ENCODE measurements at regions not wholly inside any gene's neighbourhood (a gene's known extent, or its start where the extent isn't known, plus 50 kb on each side); places are given as distances from the start of the nearest gene placed in this dataset.
"Not testable (repeated sequence)": the region's sequence is repeated elsewhere in the genome, so short reads cannot be mapped to it uniquely, and the experiment has no call there.

DNA sequence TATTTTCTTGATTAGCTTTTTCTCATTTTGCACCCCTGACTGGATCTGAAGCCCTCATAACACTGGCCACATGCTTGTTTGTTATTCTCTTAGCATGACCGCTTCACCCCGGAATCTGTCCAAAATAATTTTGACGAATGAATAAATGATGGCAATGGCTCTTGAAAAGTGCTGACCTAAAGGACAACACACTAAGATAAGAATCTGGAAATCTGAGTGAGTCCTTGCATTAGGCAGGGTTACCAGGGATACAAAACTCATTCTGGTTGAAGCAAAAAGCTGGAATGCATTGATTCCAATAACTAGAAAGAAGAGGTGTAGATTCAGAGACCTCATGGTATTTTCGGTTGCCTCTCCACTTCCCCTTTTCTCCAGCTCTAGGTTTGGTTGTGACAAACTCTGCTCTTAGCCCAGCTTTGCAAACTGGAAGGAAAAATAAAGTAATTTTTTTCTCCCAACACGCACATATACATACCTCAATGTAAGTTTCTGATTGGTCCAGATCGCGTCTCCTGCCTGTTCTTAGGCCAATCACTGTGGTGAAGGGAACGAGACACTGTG, 157.4 kb downstream of the SKIDA1 start:
- H3K4me1 ChIP-seq (ENCODE audit: control insufficient read depth in 2 of 2, insufficient read depth in 2 of 2, low read length in 2 of 2): peaks cover 0 to 2% of the 10 kb centered on the region in 2 donors
- no peaks in the 10 kb centered on the region for H3K9me3 ChIP-seq (ENCODE audit: control insufficient read depth in 2 of 3, low read length in 3 of 3)
- H3K4me3 ChIP-seq (ENCODE audit: low read length): no peak overlapping the region
- Mint-ChIP-seq H3K27ac (no peak overlapping the region), H3K4me3 (no peak overlapping the region), H3K27me3 (no peaks in the 10 kb centered on the region), H3K9me3 (no peaks in the 10 kb centered on the region), H3K36me3 (no peaks in the 10 kb centered on the region), H3K4me1 (peaks cover 4 to 22% (median 11%) of the 10 kb centered on the region in 7 donors)
- no peak overlapping the region for H3K27ac ChIP-seq (ENCODE audit: low read depth, low read length)
- ChIA-PET CTCF (no interaction called here), POLR2A (no interaction called here)
- DNase-seq: no peak
- intact Hi-C loops (cut with micrococcal nuclease): no loop called here
- H3K27me3 ChIP-seq (ENCODE audit: control insufficient read depth in 2 of 2, insufficient read depth in 2 of 2, low read length in 2 of 2): no peaks in the 10 kb centered on the region
- ATAC-seq: no peak
- no peaks in the 10 kb centered on the region for H3K36me3 ChIP-seq (ENCODE audit: control insufficient read depth in 2 of 3, insufficient read depth in 3 of 3, low read length in 3 of 3)

DNA sequence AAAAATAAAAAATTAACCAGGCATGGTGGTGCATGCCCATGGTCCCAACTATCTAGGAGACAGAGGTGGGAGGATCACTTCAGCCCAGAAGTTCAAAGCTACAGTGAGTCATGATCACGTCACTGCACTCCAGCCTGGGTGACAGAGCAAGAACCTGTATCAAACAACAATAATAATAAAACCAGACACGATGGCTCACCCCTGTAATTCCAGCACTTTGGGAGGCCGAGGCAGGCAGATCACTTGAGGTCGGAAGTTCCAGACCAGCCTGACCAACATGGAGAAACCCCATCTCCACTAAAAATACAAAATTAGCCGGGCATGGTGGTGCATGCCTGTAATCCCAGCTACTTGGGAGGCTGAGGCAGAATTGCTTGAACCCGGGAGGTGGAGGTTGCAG, 159.4 kb downstream of the SKIDA1 start:
- H3K36me3 Mint-ChIP-seq; H3K4me1 Mint-ChIP-seq; H3K9me3 Mint-ChIP-seq; H3K27me3 Mint-ChIP-seq; H3K27me3 ChIP-seq (ENCODE audit: control insufficient read depth in 2 of 2, insufficient read depth in 2 of 2, low read length in 2 of 2); H3K4me1 ChIP-seq (ENCODE audit: control insufficient read depth in 2 of 2, insufficient read depth in 2 of 2, low read length in 2 of 2); H3K9me3 ChIP-seq (ENCODE audit: control insufficient read depth in 2 of 3, low read length in 3 of 3); H3K27ac Mint-ChIP-seq; H3K4me3 Mint-ChIP-seq; CTCF ChIA-PET; POLR2A ChIA-PET; DNase-seq; intact Hi-C loops (cut with micrococcal nuclease); H3K27ac ChIP-seq (ENCODE audit: low read depth, low read length); H3K36me3 ChIP-seq (ENCODE audit: control insufficient read depth in 2 of 3, insufficient read depth in 3 of 3, low read length in 3 of 3); H3K4me3 ChIP-seq (ENCODE audit: low read length); ATAC-seq: not testable (repeated sequence)

DNA sequence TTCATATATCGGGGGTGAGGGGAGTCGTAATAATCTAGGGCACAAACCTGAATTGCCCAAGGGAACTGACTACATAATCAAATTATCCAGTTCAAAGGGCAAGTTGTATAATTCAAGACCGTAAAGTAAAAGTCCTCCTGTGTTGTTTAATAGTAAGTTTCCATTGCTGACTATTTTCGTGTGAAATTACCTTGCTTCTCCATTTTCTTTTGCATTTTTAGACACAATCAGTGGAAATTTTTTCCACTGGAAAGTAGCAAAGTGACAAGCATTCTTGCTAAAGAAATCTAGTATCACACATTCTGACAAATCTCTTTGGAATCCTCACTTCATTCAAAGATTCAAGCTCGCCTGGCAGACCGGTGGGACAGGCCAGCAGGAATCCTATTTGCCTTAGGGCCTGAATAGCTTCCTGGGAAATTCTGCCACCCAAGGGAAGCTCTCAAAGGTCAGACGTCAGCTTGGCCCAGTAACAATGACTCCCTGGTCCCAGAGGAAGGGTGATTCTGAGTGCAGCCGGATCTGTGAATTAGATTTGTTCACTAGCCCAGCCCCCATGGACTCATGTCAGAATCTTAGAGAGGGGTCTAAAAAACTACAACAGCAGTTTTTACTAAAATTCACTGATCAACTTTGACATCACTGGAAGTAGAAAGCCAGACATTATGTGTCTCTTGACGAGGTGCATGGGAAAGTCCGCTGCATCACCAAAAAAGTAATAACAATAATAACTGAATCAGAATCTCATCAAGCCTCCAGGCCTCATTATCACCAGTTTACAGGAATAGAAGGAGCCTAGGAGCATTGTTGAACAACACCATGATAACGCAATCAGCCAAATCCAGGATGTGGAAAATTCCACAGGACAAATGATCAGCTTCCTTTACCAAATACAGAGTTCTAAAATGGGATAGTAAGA, 161.0 kb downstream of the SKIDA1 start:
- intact Hi-C loops (cut with micrococcal nuclease): no loop called here
- Histone ChIP-seq H3K4me1 (ENCODE audit: control insufficient read depth in 2 of 2, insufficient read depth in 2 of 2, low read length in 2 of 2) (no peaks in the 10 kb centered on the region), H3K27me3 (ENCODE audit: control insufficient read depth in 2 of 2, insufficient read depth in 2 of 2, low read length in 2 of 2) (no peaks in the 10 kb centered on the region), H3K9me3 (ENCODE audit: control insufficient read depth in 2 of 3, low read length in 3 of 3) (no peaks in the 10 kb centered on the region), H3K27ac (ENCODE audit: low read depth, low read length) (no peak overlapping the region), H3K4me3 (ENCODE audit: low read length) (no peak overlapping the region), H3K36me3 (ENCODE audit: control insufficient read depth in 2 of 3, insufficient read depth in 3 of 3, low read length in 3 of 3) (no peaks in the 10 kb centered on the region)
- no peak for DNase-seq
- ChIA-PET CTCF (no interaction called here), POLR2A (interaction anchor here (0.6 to 0.7 kb wide), 2 partner anchors 8 to 70 kb away, joined by 3 to 5 read pairs; no protein-coding TSS in a partner anchor)
- Mint-ChIP-seq H3K4me1 (peaks cover 0 to 4% (median 0%) of the 10 kb centered on the region in 7 donors), H3K27me3 (no peaks in the 10 kb centered on the region), H3K27ac (no peak overlapping the region), H3K4me3 (no peak overlapping the region), H3K36me3 (no peaks in the 10 kb centered on the region), H3K9me3 (no peaks in the 10 kb centered on the region)
- no peak for ATAC-seq

DNA sequence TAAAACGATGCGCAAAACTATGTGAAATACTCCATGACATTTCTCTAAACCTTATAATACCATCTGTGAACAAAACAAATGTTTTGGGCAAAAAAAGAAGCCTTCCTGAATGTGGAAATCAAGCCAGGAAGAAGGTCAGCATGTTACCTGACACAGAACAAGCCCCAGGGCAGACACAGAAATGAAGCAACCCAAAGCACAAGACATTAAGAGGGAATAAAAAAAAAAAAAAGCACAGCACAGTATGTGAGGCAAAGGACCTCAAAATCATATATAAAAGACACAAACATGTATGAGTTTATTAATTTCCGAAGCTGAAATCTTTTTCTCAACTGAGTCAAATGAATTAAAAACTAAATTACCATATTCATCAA, 161.8 kb downstream of the SKIDA1 start:
- Histone ChIP-seq H3K4me1 (ENCODE audit: control insufficient read depth in 2 of 2, insufficient read depth in 2 of 2, low read length in 2 of 2) (no peaks in the 10 kb centered on the region), H3K4me3 (ENCODE audit: low read length) (no peak overlapping the region), H3K27me3 (ENCODE audit: control insufficient read depth in 2 of 2, insufficient read depth in 2 of 2, low read length in 2 of 2) (no peaks in the 10 kb centered on the region), H3K27ac (ENCODE audit: low read depth, low read length) (no peak overlapping the region), H3K36me3 (ENCODE audit: control insufficient read depth in 2 of 3, insufficient read depth in 3 of 3, low read length in 3 of 3) (no peaks in the 10 kb centered on the region), H3K9me3 (ENCODE audit: control insufficient read depth in 2 of 3, low read length in 3 of 3) (no peaks in the 10 kb centered on the region)
- intact Hi-C loops (cut with micrococcal nuclease): no loop called here
- no peaks in the 10 kb centered on the region for H3K36me3 Mint-ChIP-seq
- POLR2A ChIA-PET: interaction anchor here (0.6 to 0.7 kb wide), 2 partner anchors 9 to 69 kb away, joined by 3 to 5 read pairs; no protein-coding TSS in a partner anchor
- no peaks in the 10 kb centered on the region for H3K9me3 Mint-ChIP-seq
- peaks cover 0 to 4% (median 0%) of the 10 kb centered on the region in 7 donors for H3K4me1 Mint-ChIP-seq
- CTCF ChIA-PET: no interaction called here
- no peak for ATAC-seq
- DNase-seq: no peak
- H3K27ac Mint-ChIP-seq: no peak overlapping the region
- H3K4me3 Mint-ChIP-seq: no peak overlapping the region
- H3K27me3 Mint-ChIP-seq: no peaks in the 10 kb centered on the region

DNA sequence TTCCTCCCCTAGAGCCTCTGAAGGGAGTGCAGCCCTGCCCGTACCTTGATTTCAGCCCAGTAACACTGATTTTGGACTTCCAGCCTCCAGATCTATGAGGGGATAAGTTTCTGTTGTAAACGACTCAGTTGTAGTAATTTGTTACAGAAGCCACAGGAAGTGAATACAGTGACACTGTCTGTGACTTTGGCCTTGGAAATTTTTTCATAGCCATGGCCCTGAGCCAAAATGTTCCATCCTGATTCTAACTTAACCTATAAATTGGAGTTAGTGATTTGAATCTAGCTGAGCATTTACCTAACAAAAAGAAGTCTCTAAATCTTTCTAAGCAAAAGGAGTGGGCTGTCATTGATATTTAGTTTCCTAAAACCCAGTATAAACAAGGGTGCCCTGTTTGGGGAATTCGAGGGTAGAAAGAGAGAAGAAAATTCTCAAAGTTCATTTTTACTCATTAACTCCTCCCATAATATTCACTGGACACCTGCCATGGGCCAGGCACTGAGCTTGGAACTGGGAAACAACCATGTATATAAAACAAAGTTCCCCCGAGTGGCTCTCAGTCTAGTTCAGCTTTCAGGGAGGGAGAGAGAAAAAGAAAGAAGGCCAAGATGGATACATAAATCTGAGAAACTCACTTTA, 162.3 kb downstream of the SKIDA1 start:
- no peaks in the 10 kb centered on the region for H3K9me3 ChIP-seq (ENCODE audit: control insufficient read depth in 2 of 3, low read length in 3 of 3)
- H3K4me1 ChIP-seq (ENCODE audit: control insufficient read depth in 2 of 2, insufficient read depth in 2 of 2, low read length in 2 of 2): no peaks in the 10 kb centered on the region
- no peak overlapping the region for H3K27ac ChIP-seq (ENCODE audit: low read depth, low read length)
- no peak overlapping the region for H3K27ac Mint-ChIP-seq
- H3K4me3 Mint-ChIP-seq: no peak overlapping the region
- no peak for DNase-seq
- intact Hi-C loops (cut with micrococcal nuclease): no loop called here
- H3K36me3 Mint-ChIP-seq: no peaks in the 10 kb centered on the region
- H3K27me3 ChIP-seq (ENCODE audit: control insufficient read depth in 2 of 2, insufficient read depth in 2 of 2, low read length in 2 of 2): no peaks in the 10 kb centered on the region
- H3K36me3 ChIP-seq (ENCODE audit: control insufficient read depth in 2 of 3, insufficient read depth in 3 of 3, low read length in 3 of 3): no peaks in the 10 kb centered on the region
- H3K4me1 Mint-ChIP-seq: peaks cover 0 to 4% (median 0%) of the 10 kb centered on the region in 7 donors
- no peaks in the 10 kb centered on the region for H3K9me3 Mint-ChIP-seq
- ChIA-PET CTCF (no interaction called here), POLR2A (no interaction called here)
- no peaks in the 10 kb centered on the region for H3K27me3 Mint-ChIP-seq
- H3K4me3 ChIP-seq (ENCODE audit: low read length): no peak overlapping the region
- ATAC-seq: no peak

DNA sequence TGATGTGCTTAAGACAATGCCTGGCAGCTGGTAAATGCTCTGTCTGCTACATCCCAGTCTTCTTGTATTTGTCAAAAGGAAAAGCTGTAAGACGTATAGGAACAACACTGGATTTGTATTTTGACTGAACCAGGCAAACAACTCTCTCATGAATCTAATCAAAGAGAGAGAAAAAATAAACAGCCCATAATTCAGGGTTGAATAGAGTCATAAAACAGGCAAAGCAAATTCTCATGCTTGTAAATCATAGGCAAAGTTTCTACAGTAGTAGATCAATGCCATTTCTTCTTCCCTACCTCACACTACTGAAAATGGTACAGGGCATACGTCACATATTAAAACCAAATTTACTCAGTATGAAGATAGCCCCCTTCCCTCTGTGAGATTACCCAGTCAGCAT, 166.3 kb downstream of the SKIDA1 start:
- CTCF ChIA-PET: no interaction called here
- no peaks in the 10 kb centered on the region for H3K9me3 ChIP-seq (ENCODE audit: control insufficient read depth in 2 of 3, low read length in 3 of 3)
- intact Hi-C loops (cut with micrococcal nuclease): no loop called here
- H3K36me3 ChIP-seq (ENCODE audit: control insufficient read depth in 2 of 3, insufficient read depth in 3 of 3, low read length in 3 of 3): no peaks in the 10 kb centered on the region
- no peak overlapping the region for H3K27ac ChIP-seq (ENCODE audit: low read depth, low read length)
- H3K27ac Mint-ChIP-seq: no peak overlapping the region
- POLR2A ChIA-PET: no interaction called here
- no peak for DNase-seq
- H3K4me3 ChIP-seq (ENCODE audit: low read length): no peak overlapping the region
- peaks cover 0 to 4% (median 0%) of the 10 kb centered on the region in 7 donors for H3K4me1 Mint-ChIP-seq
- H3K4me1 ChIP-seq (ENCODE audit: control insufficient read depth in 2 of 2, insufficient read depth in 2 of 2, low read length in 2 of 2): no peaks in the 10 kb centered on the region
- ATAC-seq: no peak
- no peaks in the 10 kb centered on the region for H3K27me3 ChIP-seq (ENCODE audit: control insufficient read depth in 2 of 2, insufficient read depth in 2 of 2, low read length in 2 of 2)
- no peaks in the 10 kb centered on the region for H3K36me3 Mint-ChIP-seq
- H3K9me3 Mint-ChIP-seq: no peaks in the 10 kb centered on the region
- H3K27me3 Mint-ChIP-seq: peaks cover 0 to 11% (median 0%) of the 10 kb centered on the region in 5 donors
- no peak overlapping the region for H3K4me3 Mint-ChIP-seq
